GM21786 (cell line): ENCODE measurements at regions not wholly inside any gene's neighbourhood (a gene's known extent, or its start where the extent isn't known, plus 50 kb on each side); places are given as distances from the start of the nearest gene placed in this dataset.
"Not testable (repeated sequence)": the region's sequence is repeated elsewhere in the genome, so short reads cannot be mapped to it uniquely, and the experiment has no call there.

Source experiments
- ATAC-seq: cut with Tn5 transposase; IDR thresholded peaks from one replicate; pipeline ENCODE4 v1.9.1; 2021; ENCODE audit not compliant: unreplicated experiment

DNA sequence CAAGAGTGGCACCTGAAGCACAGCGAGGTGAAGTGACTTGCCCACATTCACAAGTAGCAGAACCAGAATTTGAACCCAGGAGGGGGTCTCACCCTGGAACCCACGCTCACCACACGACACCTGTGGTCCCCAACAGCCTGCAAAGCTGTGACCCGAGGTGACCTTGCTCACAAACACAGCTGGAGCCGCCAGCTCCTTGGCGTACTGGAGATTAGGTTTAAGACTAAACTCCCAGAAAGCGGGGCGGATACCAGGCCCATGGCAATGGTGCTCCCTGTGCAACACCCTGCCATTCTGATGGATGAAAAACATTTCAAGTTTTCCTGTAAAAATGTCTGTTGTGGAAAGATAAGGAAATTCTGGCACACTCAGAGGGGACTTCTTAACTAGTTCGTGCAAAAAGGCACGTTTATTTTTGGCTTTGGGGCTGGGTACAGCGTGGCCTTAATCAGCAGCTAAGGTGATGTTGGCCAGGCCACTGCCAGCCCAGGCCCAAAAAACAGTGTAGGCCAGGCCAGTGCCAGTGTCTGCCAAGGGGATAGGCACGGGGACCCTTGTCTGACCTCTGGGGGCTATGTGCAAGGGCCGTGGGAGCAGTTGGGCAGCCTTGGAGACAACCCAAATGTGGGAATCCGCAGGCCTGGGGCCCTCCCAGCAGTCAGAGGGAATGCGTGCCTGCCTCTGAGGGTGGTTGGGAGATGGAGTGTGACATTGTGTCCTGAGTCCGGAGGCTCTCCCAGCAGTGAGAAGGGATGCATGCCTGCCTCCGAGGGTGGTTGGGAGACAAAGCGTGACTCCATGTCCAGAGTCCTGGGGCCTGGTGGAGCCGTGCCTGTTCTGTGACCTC lies 185.0 kb upstream of the HS6ST1 start:
- ATAC-seq = no peak

GRCh38 chr2:128504246-128505149 lies 185.8 kb upstream of the HS6ST1 start:
- ATAC-seq = peak; percentile 82

DNA sequence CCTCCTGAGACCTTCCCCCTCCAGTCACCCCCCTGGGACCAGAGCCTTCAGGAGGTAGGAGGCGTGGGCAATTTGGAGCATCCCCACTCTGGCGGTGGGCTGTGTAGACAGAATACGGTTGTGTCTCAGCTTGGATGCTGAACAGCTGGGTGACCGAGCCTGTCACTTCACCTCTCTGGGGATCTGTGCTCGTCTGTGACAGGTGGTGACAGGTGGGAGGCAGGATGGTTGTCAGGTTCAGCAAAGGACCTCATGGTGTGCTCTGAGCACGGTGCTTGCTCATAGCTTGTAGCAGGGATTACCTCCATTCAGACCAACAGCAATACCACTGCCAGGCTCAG lies 186.5 kb upstream of the HS6ST1 start:
- no peak for ATAC-seq

- ATAC-seq = no peak
These were observed 187.2 kb upstream of the HS6ST1 start for GRCh38 chr2:128505575-128506526.

- no peak for ATAC-seq
These were observed 187.9 kb upstream of the HS6ST1 start for GRCh38 chr2:128506534-128506933.

- no peak for ATAC-seq
These were observed 192.2 kb upstream of the HS6ST1 start for GRCh38 chr2:128510701-128511397.

DNA sequence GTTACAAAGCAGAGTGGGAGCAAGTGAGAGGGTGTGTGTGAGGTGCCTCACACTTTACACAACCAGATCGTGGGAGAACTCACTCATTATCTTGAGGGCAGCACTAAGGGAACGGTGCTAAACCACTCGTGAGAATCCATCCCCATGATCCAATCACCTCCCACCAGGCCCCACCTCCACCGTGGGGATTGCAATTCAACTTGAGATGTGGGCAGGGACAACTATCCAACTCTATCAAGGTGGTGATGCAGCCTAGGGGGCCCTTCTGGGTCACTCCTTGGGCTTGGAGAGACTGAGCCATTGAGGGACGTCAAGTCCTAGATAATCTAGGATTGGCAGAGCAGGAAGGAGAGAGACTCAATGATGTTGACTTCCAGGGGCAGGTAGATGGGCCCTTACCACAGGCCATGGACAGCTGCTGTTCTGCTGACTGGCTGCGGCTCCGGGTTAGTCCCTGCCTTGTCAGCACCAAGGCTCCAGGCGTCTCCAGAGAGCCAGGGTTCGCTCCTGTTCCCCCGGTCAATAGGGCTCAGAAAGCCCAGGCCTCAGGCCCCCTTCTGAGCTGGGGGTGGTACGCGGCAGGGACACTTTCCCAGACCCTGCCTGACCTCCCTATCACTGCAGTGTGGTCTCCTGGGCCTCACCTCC lies 193.2 kb upstream of the HS6ST1 start:
- no peak for ATAC-seq

- no peak for ATAC-seq
These were observed 193.9 kb upstream of the HS6ST1 start for GRCh38 chr2:128512379-128513115.

- ATAC-seq = peak; percentile 42
These were observed 194.7 kb upstream of the HS6ST1 start for GRCh38 chr2:128513116-128513960.

GRCh38 chr2:128513961-128514283 lies 195.3 kb upstream of the HS6ST1 start:
- peak; percentile 78 for ATAC-seq

GRCh38 chr2:128514555-128514955 lies 195.9 kb upstream of the HS6ST1 start:
- no peak for ATAC-seq

DNA sequence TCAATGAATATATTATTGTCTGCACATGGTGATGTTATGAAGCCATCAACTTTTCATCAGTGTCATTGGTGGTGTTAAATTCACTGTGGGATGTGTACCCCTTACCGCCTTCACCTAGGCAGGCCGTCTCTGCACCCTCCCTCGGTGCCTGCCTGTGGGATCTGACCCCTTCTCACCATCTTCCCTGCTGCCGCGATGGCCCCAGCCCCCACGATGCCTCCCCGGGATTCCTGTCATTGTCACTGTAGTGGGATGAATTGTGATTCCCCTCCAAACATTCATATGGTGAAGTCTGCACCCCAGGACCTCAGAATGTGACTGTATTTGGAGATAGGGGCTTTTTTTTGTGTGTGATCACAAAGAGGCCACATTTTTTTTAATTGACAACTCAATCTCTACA lies 198.3 kb upstream of the HS6ST1 start:
- no peak for ATAC-seq

GRCh38 chr2:128519028-128519427 lies 200.4 kb upstream of the HS6ST1 start:
- ATAC-seq = not testable (repeated sequence)

DNA sequence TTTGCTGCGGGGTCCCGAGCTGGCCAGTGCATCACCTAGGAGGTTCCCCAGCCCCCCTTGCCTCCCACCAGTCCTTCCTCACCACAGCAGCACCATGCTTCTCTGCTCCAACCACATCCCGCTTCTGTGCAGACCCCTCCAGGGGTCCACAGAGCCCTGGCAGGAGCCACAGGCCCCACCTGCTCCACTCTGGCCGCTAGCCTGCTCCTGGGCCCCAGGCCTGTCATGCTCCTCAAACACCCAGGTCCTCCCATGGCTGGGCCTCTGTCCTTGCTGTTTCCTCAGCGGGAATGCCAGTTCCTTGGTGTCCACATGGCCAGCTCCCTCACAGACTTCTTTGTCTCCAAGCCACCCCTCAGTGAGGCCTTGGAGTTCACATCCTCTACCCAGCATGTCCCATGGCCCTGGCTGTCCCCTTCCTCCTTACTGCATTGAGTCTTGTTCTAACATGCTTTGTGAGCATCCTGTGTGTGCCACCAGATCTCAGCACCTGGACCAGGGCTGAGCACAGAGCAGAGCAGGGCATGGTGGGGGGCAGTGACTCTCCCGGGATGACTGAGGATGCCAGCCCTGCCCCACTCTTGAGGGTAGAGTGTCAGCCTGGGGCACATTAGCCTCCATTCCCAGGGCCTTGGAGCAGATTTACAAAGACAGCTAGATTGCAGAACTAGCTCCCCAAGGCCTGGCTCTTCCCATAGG lies 201.0 kb upstream of the HS6ST1 start:
- ATAC-seq = no peak

DNA sequence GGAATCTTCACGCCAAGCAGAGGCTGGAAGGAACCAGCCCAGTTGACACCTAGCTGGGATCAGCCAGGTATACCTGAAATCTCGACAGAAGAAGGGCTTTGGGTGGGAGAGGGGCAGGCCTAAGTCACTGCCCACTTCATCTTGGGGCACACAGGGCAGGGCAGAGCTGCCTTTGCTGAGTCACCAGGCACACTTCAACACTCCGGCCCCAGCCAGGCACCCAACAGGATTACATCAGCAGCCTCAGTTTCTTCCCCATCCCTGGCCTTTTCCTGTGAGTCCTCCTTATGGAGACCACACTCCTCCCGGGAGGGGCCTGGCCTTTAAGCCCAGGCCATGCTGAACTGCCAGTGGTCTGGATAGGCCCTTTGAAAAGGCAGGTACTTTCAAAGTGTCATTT lies 201.7 kb upstream of the HS6ST1 start:
- ATAC-seq = no peak

GRCh38 chr2:128520791-128521190 lies 202.1 kb upstream of the HS6ST1 start:
- peak; percentile 88 for ATAC-seq

GRCh38 chr2:128521482-128521881 lies 202.8 kb upstream of the HS6ST1 start:
- no peak for ATAC-seq

GRCh38 chr2:128522829-128523228 lies 204.2 kb upstream of the HS6ST1 start:
- no peak for ATAC-seq
